ENCODE measurements at regions not wholly inside any gene's neighbourhood (a gene's known extent, or its start where the extent isn't known, plus 50 kb on each side); places are given as distances from the start of the nearest gene placed in this dataset.
A peak's percentile ranks its signal among the peaks of the same experiment; 100 is the strongest.

GRCh38 chr6:153625089-153625488 lies 414.0 kb upstream of the OPRM1 start:
- peak; percentile 40 for DNase-seq (ENCODE audit: low read depth, low spot score)
- no peak overlapping the region for H3K4me3 ChIP-seq (ENCODE audit: low read depth, low read length)
- TF ChIP-seq CTCF (IDR thresholded peaks at IDR 0.05; ENCODE audit: low read depth, low read length): no peak
- in situ Hi-C loops (cut with HindIII; ENCODE audit: low sequenced_read_pairs): no loop called here

GRCh38 chr6:153624528-153624927 lies 414.5 kb upstream of the OPRM1 start:
- TF ChIP-seq CTCF (IDR thresholded peaks at IDR 0.05; ENCODE audit: low read depth, low read length): no peak
- no peak overlapping the region for H3K4me3 ChIP-seq (ENCODE audit: low read depth, low read length)
- no peak for DNase-seq (ENCODE audit: low read depth, low spot score)
- in situ Hi-C loops (cut with HindIII; ENCODE audit: low sequenced_read_pairs): no loop called here

GRCh38 chr6:153623496-153623895 lies 415.5 kb upstream of the OPRM1 start:
- no peak for TF ChIP-seq CTCF (IDR thresholded peaks at IDR 0.05; ENCODE audit: low read depth, low read length)
- no peak for DNase-seq (ENCODE audit: low read depth, low spot score)
- in situ Hi-C loops (cut with HindIII; ENCODE audit: low sequenced_read_pairs): no loop called here
- no peak overlapping the region for H3K4me3 ChIP-seq (ENCODE audit: low read depth, low read length)

- no peak for TF ChIP-seq CTCF (IDR thresholded peaks at IDR 0.05; ENCODE audit: low read depth, low read length)
- in situ Hi-C loops (cut with HindIII; ENCODE audit: low sequenced_read_pairs): no loop called here
- no peak overlapping the region for H3K4me3 ChIP-seq (ENCODE audit: low read depth, low read length)
- DNase-seq (ENCODE audit: low read depth, low spot score): no peak
These were observed 417.5 kb upstream of the OPRM1 start for GRCh38 chr6:153621491-153621890.

- in situ Hi-C loops (cut with HindIII; ENCODE audit: low sequenced_read_pairs): no loop called here
- DNase-seq (ENCODE audit: low read depth, low spot score): no peak
- H3K4me3 ChIP-seq (ENCODE audit: low read depth, low read length): no peak overlapping the region
- TF ChIP-seq CTCF (IDR thresholded peaks at IDR 0.05; ENCODE audit: low read depth, low read length): no peak
These were observed 418.0 kb upstream of the OPRM1 start for GRCh38 chr6:153621070-153621469.

- no peak for DNase-seq (ENCODE audit: low read depth, low spot score)
- in situ Hi-C loops (cut with HindIII; ENCODE audit: low sequenced_read_pairs): no loop called here
- H3K4me3 ChIP-seq (ENCODE audit: low read depth, low read length): no peak overlapping the region
- TF ChIP-seq CTCF (IDR thresholded peaks at IDR 0.05; ENCODE audit: low read depth, low read length): no peak
These were observed 420.4 kb upstream of the OPRM1 start for GRCh38 chr6:153618371-153619322.

All from astrocyte of the spinal cord (primary cell).